ENCODE measurements at regions not wholly inside any gene's neighbourhood (a gene's known extent, or its start where the extent isn't known, plus 50 kb on each side); places are given as distances from the start of the nearest gene placed in this dataset.

DNA sequence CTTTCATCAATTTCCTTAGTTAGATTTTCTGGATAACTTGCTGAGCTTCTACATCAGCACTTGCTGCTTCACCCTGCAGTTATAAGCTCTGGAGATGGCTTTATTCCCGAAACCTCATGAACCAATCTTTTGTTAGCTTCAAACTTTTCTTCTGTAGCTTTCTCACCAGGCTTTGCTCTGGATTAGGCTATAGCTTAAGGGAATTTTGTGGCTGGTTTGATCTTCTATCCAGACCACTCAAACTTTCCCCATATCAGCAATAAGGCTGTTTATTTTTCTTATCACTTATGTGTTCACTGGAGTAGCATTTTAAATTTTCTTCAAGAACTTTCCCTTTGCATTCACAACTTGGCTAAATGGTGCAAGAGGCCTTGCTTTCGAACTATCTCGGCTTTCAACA is 1173.5 kb upstream of the NUDT12 start:
- Mint-ChIP-seq H3K9me3 (peaks cover 10 to 12% of the 10 kb centered on the region in 2 donors), H3K36me3 (no peaks in the 10 kb centered on the region), H3K27ac (no peak overlapping the region)
- no peak for DNase-seq (ENCODE audit: low spot score in 2 of 2)
- ATAC-seq: no peak

DNA sequence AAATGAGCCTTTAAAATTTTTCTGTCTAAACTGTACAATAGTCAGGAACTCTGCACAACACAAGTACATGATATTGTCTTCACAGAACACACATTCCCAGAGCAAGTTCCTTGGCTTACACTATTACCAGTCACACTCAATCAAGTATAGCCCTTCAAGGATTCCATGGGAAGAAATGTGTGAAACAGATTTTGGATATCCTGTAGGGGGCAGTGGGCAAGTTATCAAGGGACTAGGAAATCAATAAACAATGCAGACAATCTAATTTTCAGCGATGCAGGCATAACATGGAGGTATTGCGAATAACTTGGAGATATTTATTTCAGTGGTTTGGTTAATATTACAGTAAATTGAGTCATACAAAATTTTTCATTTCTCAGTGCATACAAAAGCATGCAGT is 1171.5 kb upstream of the NUDT12 start:
- H3K36me3 Mint-ChIP-seq: no peaks in the 10 kb centered on the region
- DNase-seq (ENCODE audit: low spot score in 2 of 2) (no peak), ATAC-seq (no peak)
- peaks cover 9 to 16% of the 10 kb centered on the region in 2 donors for H3K9me3 Mint-ChIP-seq
- no peak overlapping the region for H3K27ac Mint-ChIP-seq

DNA sequence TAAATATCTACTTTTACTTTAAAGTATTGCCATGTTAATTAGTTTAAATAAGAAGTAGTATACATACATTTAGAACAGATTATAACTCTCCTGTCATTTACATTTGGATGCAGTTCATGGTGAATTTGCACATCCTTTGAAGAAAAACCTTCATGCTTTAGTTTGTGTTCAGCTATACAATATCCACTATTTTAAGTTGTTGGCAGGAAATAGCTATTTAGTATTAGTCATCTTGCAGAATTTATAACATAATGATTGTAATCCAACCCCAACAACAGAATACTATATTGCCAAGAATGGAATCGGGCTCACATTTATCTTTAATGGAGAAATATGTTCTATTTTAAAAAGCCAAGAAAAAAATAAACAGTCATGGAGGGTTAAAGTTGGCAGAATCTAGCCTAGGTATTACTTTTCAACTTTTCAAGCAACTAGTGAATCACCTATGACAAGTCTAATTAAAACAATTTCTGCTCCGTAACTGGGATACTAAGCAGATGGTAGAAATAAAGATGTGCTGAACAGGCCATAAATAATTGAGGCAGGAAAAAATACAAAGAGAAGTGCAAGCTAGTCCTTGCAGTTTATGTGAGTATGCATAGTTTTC is 1170.6 kb upstream of the NUDT12 start:
- DNase-seq (ENCODE audit: low spot score in 2 of 2) (no peak), ATAC-seq (no peak)
- H3K9me3 Mint-ChIP-seq: peaks cover 9 to 16% of the 10 kb centered on the region in 2 donors
- no peak overlapping the region for H3K27ac Mint-ChIP-seq
- no peaks in the 10 kb centered on the region for H3K36me3 Mint-ChIP-seq

DNA sequence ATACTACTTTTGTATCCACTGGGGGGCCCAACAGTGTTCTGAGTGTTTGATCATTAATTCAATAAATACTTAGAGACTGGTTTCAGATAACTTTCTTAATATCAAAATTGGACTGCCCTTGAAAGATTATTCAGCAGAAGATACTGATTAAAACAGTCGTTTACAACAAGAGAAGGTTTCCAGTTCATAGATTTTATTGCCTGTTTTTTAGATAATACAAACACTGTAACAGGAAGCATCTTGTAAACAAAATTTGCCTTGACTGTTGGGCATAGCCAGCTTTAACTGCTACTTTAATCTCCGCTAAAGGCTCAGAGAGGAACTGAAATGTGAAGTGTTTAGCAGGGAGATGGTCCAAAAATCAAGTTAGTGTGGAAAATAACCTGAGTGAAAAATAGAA is 1168.7 kb upstream of the NUDT12 start:
- Mint-ChIP-seq H3K9me3 (peaks cover 5 to 13% of the 10 kb centered on the region in 2 donors), H3K27ac (no peak overlapping the region), H3K36me3 (no peaks in the 10 kb centered on the region)
- ATAC-seq: no peak
- DNase-seq (ENCODE audit: low spot score in 2 of 2): no peak

DNA sequence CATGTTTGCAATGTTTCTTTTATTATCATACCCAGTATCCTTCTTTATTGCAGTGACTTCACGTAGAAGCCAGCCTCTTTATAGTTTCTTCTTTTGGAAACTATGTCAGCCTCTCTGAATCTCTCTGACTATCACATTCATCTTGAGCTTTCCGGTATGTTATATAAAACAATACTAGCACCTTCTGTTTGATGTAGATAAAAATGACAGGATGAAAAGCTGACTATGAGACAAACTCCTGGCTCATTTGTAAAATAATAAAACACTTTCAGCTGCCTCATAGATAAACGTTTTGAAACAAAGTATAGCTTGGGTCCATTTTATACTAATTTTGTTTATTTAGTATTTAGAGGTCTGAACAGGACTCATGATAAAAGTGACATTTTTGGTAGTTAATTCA is 1145.4 kb upstream of the NUDT12 start:
- H3K9me3 Mint-ChIP-seq: peaks cover 23 to 28% of the 10 kb centered on the region in 2 donors
- H3K27ac Mint-ChIP-seq: no peak overlapping the region
- H3K36me3 Mint-ChIP-seq: peaks cover 0 to 7% of the 10 kb centered on the region in 2 donors
- ATAC-seq (no peak), DNase-seq (ENCODE audit: low spot score in 2 of 2) (no peak)

DNA sequence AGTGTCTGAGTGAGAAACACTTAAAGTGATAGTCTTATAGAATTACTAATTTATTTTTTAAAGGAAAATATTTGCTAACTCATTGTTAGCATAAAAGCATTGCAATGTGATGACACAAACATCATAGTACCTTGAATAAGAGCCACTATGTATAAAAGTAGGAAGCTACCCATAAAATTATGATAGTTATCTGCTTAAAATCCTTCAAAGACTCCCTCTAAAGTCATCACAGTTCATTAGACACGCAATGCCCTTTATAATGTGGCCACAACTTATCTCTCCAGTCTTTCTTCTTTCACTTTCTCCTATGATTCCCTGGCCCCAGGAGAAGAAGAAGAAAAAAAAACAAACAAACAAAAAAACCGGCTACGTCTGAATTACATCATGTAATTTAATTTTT is 1144.0 kb upstream of the NUDT12 start:
- DNase-seq (ENCODE audit: low spot score in 2 of 2) (no peak), ATAC-seq (no peak)
- Mint-ChIP-seq H3K27ac (no peak overlapping the region), H3K9me3 (peaks cover 13 to 20% of the 10 kb centered on the region in 2 donors), H3K36me3 (no peaks in the 10 kb centered on the region)

DNA sequence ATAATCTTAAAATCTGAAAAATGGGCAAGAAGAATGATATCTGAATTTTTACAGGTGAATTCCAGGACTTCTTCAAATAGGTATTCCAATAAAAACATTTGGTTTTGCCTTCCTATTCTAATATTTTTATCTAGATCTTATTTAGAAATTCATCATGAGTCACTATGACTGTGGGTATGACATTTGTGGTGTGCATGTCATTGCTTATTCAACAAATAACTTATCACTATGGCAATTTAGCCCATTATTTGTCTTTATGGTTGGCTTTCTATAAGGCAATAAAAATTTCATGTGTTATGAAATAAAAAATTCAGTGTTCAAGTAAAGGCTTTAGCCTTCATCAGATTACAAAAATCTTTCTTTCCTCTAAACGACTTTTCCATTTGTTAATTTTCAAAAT is 1139.6 kb upstream of the NUDT12 start:
- Mint-ChIP-seq H3K27ac (no peak overlapping the region), H3K36me3 (no peaks in the 10 kb centered on the region), H3K9me3 (peaks cover 12 to 17% of the 10 kb centered on the region in 2 donors)
- DNase-seq (ENCODE audit: low spot score in 2 of 2): no peak
- ATAC-seq: no peak

DNA sequence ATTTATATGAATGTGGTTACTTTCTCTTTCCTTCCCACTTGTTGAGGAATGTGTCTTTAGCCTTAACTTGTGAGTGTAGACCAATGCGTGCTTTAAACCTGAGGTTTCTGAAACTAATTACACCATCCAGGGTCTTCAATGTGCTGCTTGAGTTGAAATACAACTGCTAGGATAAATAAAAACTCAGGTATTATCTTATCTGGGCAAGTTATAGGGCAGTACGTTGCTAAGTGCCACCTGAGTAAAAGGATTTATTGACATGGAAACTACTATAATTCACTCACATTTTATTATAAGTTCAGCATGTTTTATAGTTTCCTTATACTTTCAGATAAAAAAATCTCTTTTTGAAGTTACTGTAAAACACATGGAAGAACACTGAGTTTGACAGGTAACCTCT is 1136.8 kb upstream of the NUDT12 start:
- DNase-seq (ENCODE audit: low spot score in 2 of 2) (no peak), ATAC-seq (no peak)
- Mint-ChIP-seq H3K36me3 (no peaks in the 10 kb centered on the region), H3K27ac (no peak overlapping the region), H3K9me3 (peaks cover 12 to 18% of the 10 kb centered on the region in 2 donors)

DNA sequence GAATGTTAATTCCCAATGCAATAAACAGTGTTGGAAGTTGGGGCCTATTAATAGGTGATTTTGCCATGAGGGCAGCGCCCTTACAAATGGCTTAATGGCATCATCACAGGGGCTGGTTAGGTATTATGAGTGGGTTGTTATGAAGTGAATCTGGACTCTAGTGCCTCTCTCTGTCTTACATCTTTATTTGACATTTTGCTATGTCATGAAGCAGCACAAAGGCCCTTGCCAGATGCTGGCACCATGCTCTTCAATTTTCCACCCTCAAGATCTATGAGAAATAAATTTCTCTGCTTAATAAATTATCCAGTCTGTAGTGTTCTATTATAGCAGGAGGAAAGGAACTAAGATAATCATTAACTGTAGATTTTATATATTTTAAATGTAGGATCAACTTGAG is 1098.7 kb upstream of the NUDT12 start:
- ATAC-seq (no peak), DNase-seq (ENCODE audit: low spot score in 2 of 2) (no peak)
- Mint-ChIP-seq H3K9me3 (peaks cover 5 to 15% of the 10 kb centered on the region in 2 donors), H3K27ac (no peak overlapping the region), H3K36me3 (no peaks in the 10 kb centered on the region)

DNA sequence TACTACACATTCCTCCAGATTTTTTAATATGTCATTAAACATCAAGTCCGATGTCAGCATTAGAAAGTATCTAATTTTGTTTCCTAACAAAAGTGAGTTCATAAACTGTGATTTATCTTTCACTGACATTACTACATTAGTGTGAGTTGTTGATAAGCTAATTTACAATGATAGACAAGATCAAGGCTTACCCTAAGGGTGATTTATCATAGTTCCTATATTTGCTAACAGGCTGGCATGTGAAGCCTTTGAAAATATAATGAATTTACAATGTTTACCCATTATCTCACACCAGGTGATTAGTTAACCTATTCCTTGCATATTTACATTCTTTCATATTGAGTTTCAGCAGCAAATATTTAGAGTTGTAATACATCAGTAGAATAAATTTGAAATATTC is 1096.9 kb upstream of the NUDT12 start:
- no peak for ATAC-seq
- Mint-ChIP-seq H3K36me3 (no peaks in the 10 kb centered on the region), H3K9me3 (peaks cover 12 to 23% of the 10 kb centered on the region in 2 donors), H3K27ac (no peak overlapping the region)
- no peak for DNase-seq (ENCODE audit: low spot score in 2 of 2)

DNA sequence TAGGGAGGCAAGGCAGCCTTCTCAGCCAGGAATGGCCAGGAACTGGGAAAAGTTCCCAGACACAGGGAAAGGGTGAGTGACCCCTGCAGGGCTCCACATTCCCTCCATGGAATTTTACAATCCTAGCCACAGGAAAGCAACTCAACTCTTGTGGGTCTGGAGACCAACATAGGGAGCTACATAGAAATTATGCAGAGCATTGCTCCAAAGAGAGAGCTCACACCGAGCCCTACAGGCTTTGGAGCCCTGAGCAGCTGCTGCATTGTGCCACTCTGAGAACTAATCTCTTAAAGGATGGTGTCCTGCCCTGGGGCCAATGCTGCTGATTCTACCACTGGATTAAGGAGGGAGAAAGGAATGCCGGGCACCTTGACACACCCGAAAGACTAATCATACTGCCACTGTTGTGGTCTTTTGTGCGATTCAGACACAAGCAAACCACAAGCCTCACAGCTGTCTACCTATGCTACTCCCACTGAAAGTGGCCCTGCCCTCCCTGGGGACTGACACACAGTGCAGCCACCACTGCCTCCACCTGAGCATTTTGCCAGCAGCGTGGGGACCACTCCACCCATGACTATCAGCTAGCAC is 1089.8 kb upstream of the NUDT12 start:
- peaks cover 10 to 13% of the 10 kb centered on the region in 2 donors for H3K9me3 Mint-ChIP-seq
- no peak overlapping the region for H3K27ac Mint-ChIP-seq
- no peaks in the 10 kb centered on the region for H3K36me3 Mint-ChIP-seq
- ATAC-seq (no peak), DNase-seq (ENCODE audit: low spot score in 2 of 2) (no peak)

DNA sequence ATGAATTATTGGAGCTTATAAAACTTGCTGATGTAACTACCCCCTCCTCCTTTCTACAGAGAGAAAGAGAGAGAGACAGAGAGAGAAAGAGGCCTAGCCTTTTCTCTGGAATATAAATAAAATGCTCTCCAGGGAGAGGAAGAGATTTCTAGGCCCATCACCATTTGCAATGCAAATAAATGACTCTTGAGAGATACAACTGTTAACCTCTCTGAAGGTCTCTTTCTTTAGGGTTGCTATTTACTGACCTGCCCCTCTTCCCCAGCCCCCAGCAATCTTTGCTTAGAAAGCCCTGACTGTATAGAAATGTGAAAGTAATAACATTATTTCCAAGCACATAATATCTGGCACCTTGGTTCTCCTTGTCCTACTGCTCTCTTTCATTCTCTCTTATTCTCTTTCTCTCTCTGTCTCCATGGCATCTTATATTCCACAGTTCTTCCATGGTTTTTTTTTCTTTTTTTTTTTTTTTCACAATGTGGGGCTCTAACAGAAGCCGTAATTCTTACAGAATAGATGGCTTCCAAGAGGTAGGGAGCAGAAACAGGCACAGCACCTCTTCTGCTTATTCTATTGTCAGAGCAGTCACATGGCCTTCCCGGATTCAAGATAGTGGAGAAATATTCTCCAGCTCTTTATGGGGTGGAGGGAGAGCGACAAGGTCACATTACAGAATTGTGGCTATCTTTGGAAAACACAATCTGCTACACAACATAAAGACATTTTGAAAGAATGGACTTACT is 1087.9 kb upstream of the NUDT12 start:
- ATAC-seq (no peak), DNase-seq (ENCODE audit: low spot score in 2 of 2) (no peak)
- H3K27ac Mint-ChIP-seq: no peak overlapping the region
- H3K36me3 Mint-ChIP-seq: no peaks in the 10 kb centered on the region
- peaks cover 4 to 5% of the 10 kb centered on the region in 2 donors for H3K9me3 Mint-ChIP-seq

DNA sequence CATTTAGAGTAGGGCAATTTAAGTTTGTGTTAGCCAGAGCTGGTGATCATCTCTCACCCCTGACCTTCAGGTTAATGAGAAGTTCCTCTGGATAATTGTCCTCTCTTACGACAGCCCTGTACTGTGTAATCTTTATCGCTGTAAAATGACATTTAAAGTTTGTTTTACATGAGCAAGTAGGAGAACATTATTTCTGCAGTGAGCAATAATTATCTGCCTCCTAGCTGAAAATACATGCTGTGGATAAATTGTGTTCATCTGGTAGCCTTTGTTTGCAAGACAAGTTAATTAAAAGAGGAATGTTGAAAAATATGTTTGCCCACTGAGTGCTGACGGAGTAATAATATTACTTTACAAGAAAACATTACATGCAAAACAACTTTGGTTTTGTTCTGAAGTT is 1083.8 kb upstream of the NUDT12 start:
- Mint-ChIP-seq H3K36me3 (no peaks in the 10 kb centered on the region), H3K27ac (no peak overlapping the region), H3K9me3 (peaks cover 0 to 8% of the 10 kb centered on the region in 2 donors)
- DNase-seq (ENCODE audit: low spot score in 2 of 2) (no peak), ATAC-seq (no peak)

DNA sequence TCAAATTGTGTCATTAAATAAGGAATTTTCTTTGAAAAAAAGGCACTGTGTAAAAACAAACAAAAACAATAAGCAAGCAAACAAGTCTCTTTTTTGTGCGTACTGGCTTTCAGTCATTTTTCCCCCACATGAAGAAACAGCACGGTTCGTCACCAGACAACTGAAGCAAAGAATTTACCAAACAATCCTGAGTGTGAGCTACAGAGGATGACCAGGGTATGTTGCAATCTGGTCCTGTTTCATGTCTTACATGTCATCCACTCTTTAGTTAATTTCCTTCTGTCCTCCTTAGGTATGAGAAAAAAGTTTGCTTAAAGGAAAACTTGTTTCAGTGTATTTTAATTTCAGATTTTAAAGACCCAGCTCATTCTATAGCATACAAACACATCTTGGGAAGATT is 1080.7 kb upstream of the NUDT12 start:
- Mint-ChIP-seq H3K27ac (no peak overlapping the region), H3K9me3 (peaks cover 0 to 4% of the 10 kb centered on the region in 2 donors), H3K36me3 (no peaks in the 10 kb centered on the region)
- ATAC-seq (no peak), DNase-seq (ENCODE audit: low spot score in 2 of 2) (no peak)

DNA sequence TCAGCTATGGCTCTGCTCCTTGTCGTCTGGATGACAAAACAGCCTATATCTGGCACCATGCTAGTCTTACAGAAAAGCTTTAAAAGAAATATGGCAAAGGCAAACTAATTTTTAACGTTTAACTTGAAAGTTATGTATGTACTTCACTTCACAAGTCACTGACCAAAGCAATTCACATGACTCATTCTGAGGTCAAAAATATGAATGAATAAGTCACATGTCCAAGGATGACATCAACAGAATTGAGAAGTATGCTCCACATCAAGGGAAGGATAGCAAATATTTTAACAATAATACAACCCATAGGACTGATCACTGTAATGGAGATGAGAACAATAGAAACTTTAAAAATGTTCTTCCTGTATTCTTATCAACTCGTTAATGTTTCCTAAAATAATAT is 1072.6 kb upstream of the NUDT12 start:
- ATAC-seq (no peak), DNase-seq (ENCODE audit: low spot score in 2 of 2) (no peak)
- Mint-ChIP-seq H3K36me3 (no peaks in the 10 kb centered on the region), H3K27ac (no peak overlapping the region), H3K9me3 (peaks cover 0 to 5% of the 10 kb centered on the region in 2 donors)

DNA sequence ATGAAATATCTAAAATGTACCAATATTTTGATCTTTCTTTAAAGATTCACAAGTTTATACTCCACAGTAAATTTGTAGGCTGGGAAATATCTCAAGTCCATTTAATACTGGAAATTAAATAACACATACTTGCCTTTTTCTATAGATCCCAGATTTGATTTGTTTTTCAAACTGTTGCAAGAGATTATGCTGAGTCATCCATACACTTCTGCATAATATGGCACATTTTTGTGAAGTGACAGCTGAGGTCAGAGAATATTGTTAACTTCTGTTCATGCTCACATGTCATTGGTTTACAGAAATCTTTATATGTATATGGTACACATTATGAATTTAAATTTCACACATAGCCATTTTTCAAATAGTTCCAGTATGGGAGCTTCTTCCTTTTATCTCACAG is 1066.3 kb upstream of the NUDT12 start:
- no peak for DNase-seq (ENCODE audit: low spot score in 2 of 2)
- ATAC-seq: no peak
- no peak overlapping the region for H3K27ac Mint-ChIP-seq
- peaks cover 6 to 8% of the 10 kb centered on the region in 2 donors for H3K9me3 Mint-ChIP-seq
- no peaks in the 10 kb centered on the region for H3K36me3 Mint-ChIP-seq

DNA sequence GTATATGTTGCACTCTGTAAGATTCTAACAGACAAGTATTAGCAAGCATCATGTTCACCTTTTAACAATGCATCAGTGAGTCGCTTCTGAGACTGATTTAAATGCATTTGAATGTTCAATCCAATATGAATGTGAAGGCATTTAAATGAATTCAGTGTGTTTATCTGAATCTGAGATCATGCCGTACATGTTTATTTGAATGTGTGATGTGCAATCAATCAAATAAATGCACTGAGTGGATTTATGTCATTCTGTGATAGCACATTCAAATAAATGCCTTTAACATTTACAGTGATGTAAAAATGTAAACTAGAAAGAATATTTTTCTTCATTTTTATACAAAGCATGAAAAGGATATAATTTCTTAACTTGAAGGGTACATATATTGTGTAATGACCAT is 1063.5 kb upstream of the NUDT12 start:
- Mint-ChIP-seq H3K9me3 (peaks cover 6 to 8% of the 10 kb centered on the region in 2 donors), H3K27ac (no peak overlapping the region), H3K36me3 (no peaks in the 10 kb centered on the region)
- DNase-seq (ENCODE audit: low spot score in 2 of 2): no peak
- no peak for ATAC-seq

DNA sequence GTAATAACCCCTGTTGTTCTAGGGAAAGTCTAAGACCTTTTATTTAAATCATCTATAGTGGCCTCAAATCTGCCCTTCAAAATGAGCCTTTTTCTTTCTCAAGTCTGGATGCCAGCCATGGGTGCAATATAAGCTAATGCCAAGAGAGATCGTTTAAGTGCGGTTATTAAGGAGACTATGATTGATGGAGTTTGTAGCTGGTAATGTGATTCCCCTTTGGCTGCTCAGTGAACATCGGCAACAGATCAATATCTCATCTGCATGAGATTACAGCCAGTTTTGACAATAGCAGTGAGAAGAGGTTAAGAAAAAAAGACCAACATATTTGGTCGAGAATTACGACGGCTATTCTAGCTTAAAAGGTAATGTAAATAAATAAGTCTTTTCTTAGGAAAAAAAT is 1049.4 kb upstream of the NUDT12 start:
- peaks cover 4 to 8% of the 10 kb centered on the region in 2 donors for H3K9me3 Mint-ChIP-seq
- H3K36me3 Mint-ChIP-seq: no peaks in the 10 kb centered on the region
- no peak overlapping the region for H3K27ac Mint-ChIP-seq
- ATAC-seq (no peak), DNase-seq (ENCODE audit: low spot score in 2 of 2) (no peak)

Measured in activated naive CD4-positive, alpha-beta T cell treated with anti-CD3 and anti-CD28 coated beads, Interleukin-2, amount 50 U/mL, for 72 hours (primary cell).